Activated CD8-positive, alpha-beta T cell treated with anti-CD3 and anti-CD28 coated beads for 36 hours (primary cell): ENCODE measurements at regions not wholly inside any gene's neighbourhood (a gene's known extent, or its start where the extent isn't known, plus 50 kb on each side); places are given as distances from the start of the nearest gene placed in this dataset.
A peak's percentile ranks its signal among the peaks of the same experiment; 100 is the strongest.
"Not testable (repeated sequence)": the region's sequence is repeated elsewhere in the genome, so short reads cannot be mapped to it uniquely, and the experiment has no call there.

Experiments
- ATAC-seq: fragments of 200-7000 bp; cut with Tn5 transposase; one replicate; pipeline ENCODE4 v1.10.0; 2021; ENCODE audit warnings: mild to moderate bottlenecking, moderate library complexity
- CTCF ChIA-PET: fragments of 350-600 bp; sonication (Branson Sonifier 250); formaldehyde crosslinking; loops from one replicate; lab custom pipeline; 2021; ENCODE audit warnings: antibody characterized with exemption; lab: Charles Lee
- POLR2A ChIA-PET: fragments of 350-600 bp; sonication (Branson Sonifier 250); formaldehyde crosslinking; loops from one replicate; lab custom pipeline; 2021; ENCODE audit warnings: antibody characterized with exemption; lab: Charles Lee
- DNase-seq: peaks from one replicate; pipeline ENCODE4 v3.0.0-alpha.2; 2020
- H3K27ac Mint-ChIP-seq: one replicate; pipeline ENCODE4 v1.8.0; 2021; ENCODE audit warnings: mild to moderate bottlenecking, mixed read lengths
- H3K27me3 Mint-ChIP-seq: one replicate; pipeline ENCODE4 v1.8.0; 2021; ENCODE audit warnings: mixed read lengths
- H3K36me3 Mint-ChIP-seq: one replicate; pipeline ENCODE4 v1.8.0; 2021; ENCODE audit warnings: low read depth, mixed read lengths
- H3K4me1 Mint-ChIP-seq: one replicate; pipeline ENCODE4 v1.8.0; 2021; ENCODE audit warnings: low read depth, mixed read lengths
- H3K4me3 Mint-ChIP-seq: one replicate; pipeline ENCODE4 v1.8.0; 2021; ENCODE audit warnings: mild to moderate bottlenecking, moderate library complexity, mixed read lengths
- H3K9me3 Mint-ChIP-seq: one replicate; pipeline ENCODE4 v1.8.0; 2021; ENCODE audit warnings: mixed read lengths
- CTCF ChIP-seq: fragments of 200-600 bp; IDR thresholded peaks from one replicate; pipeline ENCODE4 v1.8.0; 2022; ENCODE audit warnings: antibody characterized with exemption, mild to moderate bottlenecking
- intact Hi-C: fragments of 100-400 bp; cut with micrococcal nuclease; formaldehyde crosslinking; loops from one replicate; pipeline ENCODE4 v1.10.0; 2022

GRCh38 chr15:70236341-70237086 lies 138.8 kb upstream of the TLE3 start:
- peaks cover 6% of the 10 kb centered on the region for H3K36me3 Mint-ChIP-seq
- peaks cover 47% of the 10 kb centered on the region for H3K4me1 Mint-ChIP-seq
- no peak overlapping the region for H3K27ac Mint-ChIP-seq
- CTCF ChIA-PET, result interaction anchor here (0.6 kb wide), 1 partner anchor 276 kb away, joined by 3 read pairs; no protein-coding TSS in a partner anchor
- ATAC-seq (peak; percentile 47), DNase-seq (peak; percentile 43)
- peaks cover 11% of the 10 kb centered on the region for H3K9me3 Mint-ChIP-seq
- TF ChIP-seq CTCF, result no peak
- no peak overlapping the region for H3K4me3 Mint-ChIP-seq
- intact Hi-C loops, result no loop called here
- H3K27me3 Mint-ChIP-seq, result peaks cover 15% of the 10 kb centered on the region
- POLR2A ChIA-PET, result interaction anchor here (0.6 to 2.3 kb wide), 5 partner anchors 10 to 220 kb away, joined by 3 to 6 read pairs (median 3); no protein-coding TSS in a partner anchor

GRCh38 chr15:70235347-70235746 lies 137.6 kb upstream of the TLE3 start:
- ATAC-seq, result no peak
- POLR2A ChIA-PET, result interaction anchor here (0.8 kb wide), 1 partner anchor 14 kb away, joined by 3 read pairs; no protein-coding TSS in a partner anchor

GRCh38 chr15:70234256-70234905 lies 136.7 kb upstream of the TLE3 start:
- ChIA-PET CTCF (interaction anchor here (1.1 to 1.4 kb wide), 2 partner anchors 34 to 66 kb away, joined by 3 read pairs; no protein-coding TSS in a partner anchor), POLR2A (no interaction called here)
- no peak for TF ChIP-seq CTCF
- Mint-ChIP-seq H3K27me3 (peaks cover 15% of the 10 kb centered on the region), H3K36me3 (peaks cover 14% of the 10 kb centered on the region), H3K27ac (no peak overlapping the region), H3K9me3 (peaks cover 20% of the 10 kb centered on the region), H3K4me1 (peaks cover 27% of the 10 kb centered on the region), H3K4me3 (no peak overlapping the region)
- ATAC-seq (peak; percentile 57), DNase-seq (peak; percentile 57)
- intact Hi-C loops, result no loop called here

More at GRCh38 chr15:70235347-70235746, 137.6 kb upstream of the TLE3 start:
- Mint-ChIP-seq H3K27me3 (peaks cover 15% of the 10 kb centered on the region), H3K4me1 (peaks cover 37% of the 10 kb centered on the region), H3K4me3 (no peak overlapping the region), H3K27ac (no peak overlapping the region), H3K36me3 (peaks cover 10% of the 10 kb centered on the region), H3K9me3 (peaks cover 16% of the 10 kb centered on the region)
- intact Hi-C loops, result no loop called here
- CTCF ChIA-PET, result interaction anchor here (1.4 kb wide), 1 partner anchor 33 kb away, joined by 3 read pairs; no protein-coding TSS in a partner anchor
- no peak for TF ChIP-seq CTCF
- DNase-seq, result no peak

GRCh38 chr15:70231484-70231883 lies 133.8 kb upstream of the TLE3 start:
- ATAC-seq, result peak; percentile 63
- Mint-ChIP-seq H3K27ac (no peak overlapping the region), H3K4me1 (peaks cover 19% of the 10 kb centered on the region), H3K9me3 (peaks cover 20% of the 10 kb centered on the region), H3K27me3 (peaks cover 3% of the 10 kb centered on the region), H3K4me3 (no peak overlapping the region), H3K36me3 (peaks cover 15% of the 10 kb centered on the region)
- CTCF ChIA-PET, result no interaction called here
- TF ChIP-seq CTCF, result no peak
- DNase-seq, result no peak
- POLR2A ChIA-PET, result no interaction called here
- intact Hi-C loops, result no loop called here

- ATAC-seq, H3K4me3 Mint-ChIP-seq, POLR2A ChIA-PET, H3K27me3 Mint-ChIP-seq, intact Hi-C loops, DNase-seq, H3K27ac Mint-ChIP-seq: not testable (repeated sequence)
- Mint-ChIP-seq H3K36me3 (peaks cover 15% of the 10 kb centered on the region), H3K4me1 (peaks cover 11% of the 10 kb centered on the region), H3K9me3 (peaks cover 20% of the 10 kb centered on the region)
- CTCF ChIA-PET, result interaction anchor here (1.7 kb wide), 1 partner anchor 11 kb away, joined by 4 read pairs; no protein-coding TSS in a partner anchor
These were observed 130.2 kb upstream of the TLE3 start for GRCh38 chr15:70227918-70228317.
